SH-SY5Y (cell line): ENCODE measurements at regions not wholly inside any gene's neighbourhood (a gene's known extent, or its start where the extent isn't known, plus 50 kb on each side); places are given as distances from the start of the nearest gene placed in this dataset.

Source experiments
- GATA2 ChIP-seq: IDR thresholded peaks from 2 replicates; pipeline ENCODE4 v1.6.1; 2011; ENCODE audit warnings: mild to moderate bottlenecking, low read depth, low read length
- GATA3 ChIP-seq: IDR thresholded peaks from 2 replicates; pipeline ENCODE4 v1.6.1; 2011; ENCODE audit warnings: low read depth, mild to moderate bottlenecking, low read length, moderate library complexity

DNA sequence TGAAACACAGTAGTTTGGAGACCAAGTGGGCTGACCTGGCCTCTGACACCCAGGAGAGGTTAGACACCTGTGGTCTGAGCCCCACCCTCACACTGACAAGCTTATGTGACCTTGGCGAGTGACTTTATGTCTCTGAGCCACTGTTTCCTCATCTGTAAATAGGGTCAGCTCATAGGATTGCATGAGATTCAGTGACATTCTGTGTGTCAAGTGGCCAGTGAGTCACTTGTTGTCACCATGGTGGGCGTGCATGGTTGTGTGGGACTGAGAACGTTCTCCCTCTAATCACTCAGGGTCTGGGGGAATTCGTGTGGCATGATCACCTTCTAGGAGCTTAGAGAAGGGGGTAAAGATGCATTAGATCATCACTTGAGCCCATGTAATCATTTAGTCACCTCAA, 146.4 kb downstream of the PHETA1 start:
- TF ChIP-seq GATA3 (no peak), GATA2 (no peak)

DNA sequence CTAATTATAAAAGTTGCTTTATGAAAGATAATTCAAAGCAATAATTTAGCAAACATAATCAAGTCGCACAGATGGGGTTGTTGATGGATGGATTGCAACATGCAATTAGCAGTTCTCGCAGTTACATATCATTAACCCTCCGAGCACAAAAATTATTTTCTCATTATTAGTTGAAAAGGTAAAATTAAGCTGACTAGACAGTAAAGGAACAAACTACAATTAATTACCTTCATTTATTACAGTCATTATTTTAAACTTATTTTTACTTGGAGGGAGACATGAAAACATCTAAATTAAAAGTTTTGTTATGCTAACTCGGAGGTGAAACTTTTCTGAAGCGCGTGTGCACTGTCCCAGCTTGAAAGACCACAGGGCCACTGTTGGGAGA, 146.9 kb downstream of the PHETA1 start:
- no peak for TF ChIP-seq GATA3
- no peak for TF ChIP-seq GATA2

DNA sequence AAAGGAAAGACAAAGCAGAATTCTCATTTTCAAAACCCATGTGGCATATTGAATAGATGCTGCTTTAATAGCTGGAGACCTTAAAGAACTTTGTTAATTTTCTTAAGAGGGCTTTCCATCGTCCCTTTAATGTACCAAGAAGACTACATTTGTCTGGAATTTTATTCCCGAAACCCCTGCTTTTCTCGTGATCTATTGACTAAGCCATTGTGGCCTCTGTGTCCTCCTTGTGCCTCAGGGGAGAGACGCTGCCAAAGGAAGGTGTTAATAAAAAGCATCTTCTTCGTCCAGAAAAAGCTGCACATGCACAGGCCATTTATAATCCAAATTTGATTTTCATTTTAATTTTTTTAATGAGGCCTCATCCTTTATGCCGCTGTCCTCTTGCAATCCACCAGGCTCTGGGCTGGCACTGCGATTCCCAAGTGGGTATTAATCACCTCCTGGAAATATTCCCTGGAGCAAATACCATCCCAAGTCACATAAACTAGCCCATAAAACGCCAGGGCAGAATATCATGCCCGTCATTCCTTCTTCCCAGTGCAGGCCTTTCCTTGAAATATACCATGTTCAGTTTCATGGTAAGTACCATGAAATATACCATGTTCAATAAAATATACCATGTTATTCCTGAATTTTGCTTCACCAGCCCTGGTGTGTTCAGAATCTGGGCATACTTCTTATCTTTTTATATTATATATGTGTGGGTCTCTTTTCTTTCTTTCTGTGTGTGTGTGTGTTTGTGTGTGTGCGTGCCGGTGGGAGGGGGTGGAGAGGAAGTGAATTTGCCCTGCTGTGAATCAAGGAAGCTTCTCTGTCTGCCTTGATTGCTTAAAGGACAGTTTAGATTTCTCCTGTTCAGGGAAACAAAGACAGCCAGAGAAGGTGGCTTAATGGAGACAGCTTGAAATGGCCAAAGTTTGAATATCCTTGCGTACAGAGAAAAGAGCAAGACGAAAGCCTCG, 147.6 kb downstream of the PHETA1 start:
- no peak for TF ChIP-seq GATA2
- no peak for TF ChIP-seq GATA3

DNA sequence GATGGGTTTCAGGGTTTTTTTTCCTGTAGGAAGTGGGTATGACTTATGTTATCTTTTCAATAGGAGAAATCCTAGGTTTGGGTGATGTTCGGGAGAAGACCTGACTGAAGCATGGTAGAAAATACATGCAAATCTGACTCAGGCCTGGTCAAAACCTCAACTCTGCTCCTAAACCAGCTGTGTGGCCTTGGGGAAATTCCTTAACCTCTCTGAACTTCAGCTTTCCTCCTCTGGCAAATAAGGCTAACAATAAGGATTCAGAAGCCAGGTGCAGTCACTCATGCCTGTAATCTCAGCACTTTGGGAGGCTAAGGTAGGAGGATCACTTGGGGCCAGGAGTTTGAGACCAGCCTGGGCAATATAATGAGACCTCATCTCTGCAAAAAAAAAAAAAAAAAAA, 148.5 kb downstream of the PHETA1 start:
- no peak for TF ChIP-seq GATA3
- no peak for TF ChIP-seq GATA2

DNA sequence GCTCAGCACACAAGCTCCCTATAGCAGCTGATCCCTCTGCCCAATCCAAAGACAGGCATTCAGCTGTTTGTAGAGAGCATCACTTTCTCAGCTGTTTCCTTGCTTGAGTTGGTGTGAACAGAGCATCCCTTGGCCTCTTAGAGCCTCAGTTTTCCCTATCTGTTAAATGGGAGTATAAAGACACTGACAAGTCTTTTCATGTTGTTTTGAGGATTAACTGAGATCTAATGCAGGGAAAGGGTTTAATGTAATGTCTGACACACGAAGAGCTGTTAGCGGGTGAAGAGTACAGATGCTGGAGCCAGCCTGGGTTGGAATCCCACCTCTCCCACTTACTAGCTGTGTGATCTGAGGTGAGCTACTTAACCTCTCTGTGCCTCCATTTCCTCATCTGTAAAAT, 149.5 kb downstream of the PHETA1 start:
- TF ChIP-seq GATA2 (no peak), GATA3 (no peak)

DNA sequence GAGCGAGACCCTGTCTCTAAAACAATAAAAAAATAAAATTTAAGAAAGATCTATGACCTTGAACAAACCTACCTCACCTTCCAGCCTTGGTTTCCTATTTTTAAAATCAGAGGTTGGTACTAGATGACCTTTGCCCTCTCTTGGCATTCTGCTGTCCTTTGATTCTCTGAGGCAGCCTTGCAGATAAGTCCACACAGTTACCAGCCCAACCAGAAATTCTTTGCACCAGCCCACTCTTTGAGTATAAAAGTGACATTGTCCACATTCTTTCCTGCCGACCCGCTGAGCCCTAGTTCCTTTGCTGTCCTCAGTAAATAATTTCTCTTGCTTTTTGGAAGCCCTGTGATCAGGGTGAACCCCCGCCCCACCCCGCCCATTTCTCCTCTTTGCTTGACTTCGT, 150.4 kb downstream of the PHETA1 start:
- TF ChIP-seq GATA3 (no peak), GATA2 (no peak)

DNA sequence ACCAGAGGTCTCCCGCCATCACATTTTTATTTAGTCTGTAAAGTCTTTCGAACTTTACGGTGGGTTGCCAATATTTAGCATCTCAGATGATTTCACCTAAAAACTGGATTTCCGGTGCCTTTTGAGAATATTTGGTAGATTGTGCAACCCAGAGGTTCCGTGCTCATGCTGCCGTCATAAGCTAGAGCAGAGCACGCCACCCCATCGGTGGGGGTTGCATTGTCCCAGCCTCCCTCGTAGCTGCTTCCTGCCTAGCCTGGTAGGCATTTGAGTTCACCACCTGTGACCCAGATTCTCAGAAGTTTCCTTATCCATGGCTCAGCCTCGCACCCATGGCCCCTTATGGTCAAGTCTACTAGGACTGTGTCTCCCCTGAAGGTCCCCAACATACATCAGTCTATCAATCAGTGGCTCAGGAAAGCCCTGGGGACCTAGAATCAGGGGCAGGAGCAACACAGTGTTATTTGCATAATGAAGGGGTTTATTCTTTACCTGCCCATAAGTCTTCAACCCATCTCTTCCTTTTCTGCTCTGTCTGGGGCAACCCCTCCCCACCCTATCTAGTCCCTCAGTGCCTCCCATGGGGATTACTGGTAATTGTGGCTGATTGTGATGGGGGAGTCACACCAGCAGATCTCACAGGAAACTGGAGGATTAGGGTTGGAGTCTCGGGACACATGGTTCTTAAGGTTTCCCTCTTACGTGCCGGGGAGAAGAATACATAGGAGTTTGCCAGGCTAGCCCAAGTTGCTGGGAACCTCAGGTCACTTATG, 152.3 kb downstream of the PHETA1 start:
- no peak for TF ChIP-seq GATA3
- TF ChIP-seq GATA2, result no peak

DNA sequence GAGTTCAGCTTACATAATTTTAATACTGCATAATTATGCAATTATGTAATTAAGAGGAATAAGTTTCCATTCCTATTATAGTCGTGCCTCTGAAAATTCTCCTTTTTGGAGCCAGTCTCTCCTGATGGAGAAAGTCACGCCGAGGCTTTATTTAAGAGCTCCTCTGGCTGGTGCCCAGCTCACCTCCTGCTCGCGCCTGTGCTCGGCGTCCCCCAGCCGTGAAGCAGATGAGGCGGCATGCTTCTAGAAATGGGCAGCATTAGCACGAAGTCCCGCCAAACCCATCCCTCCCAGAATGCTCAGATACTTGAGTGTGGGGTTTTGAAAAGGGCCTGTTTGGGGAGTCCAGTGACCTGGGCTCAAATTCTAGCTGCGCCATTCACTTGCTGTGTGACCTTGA, 153.0 kb downstream of the PHETA1 start:
- TF ChIP-seq GATA2 (no peak), GATA3 (no peak)

DNA sequence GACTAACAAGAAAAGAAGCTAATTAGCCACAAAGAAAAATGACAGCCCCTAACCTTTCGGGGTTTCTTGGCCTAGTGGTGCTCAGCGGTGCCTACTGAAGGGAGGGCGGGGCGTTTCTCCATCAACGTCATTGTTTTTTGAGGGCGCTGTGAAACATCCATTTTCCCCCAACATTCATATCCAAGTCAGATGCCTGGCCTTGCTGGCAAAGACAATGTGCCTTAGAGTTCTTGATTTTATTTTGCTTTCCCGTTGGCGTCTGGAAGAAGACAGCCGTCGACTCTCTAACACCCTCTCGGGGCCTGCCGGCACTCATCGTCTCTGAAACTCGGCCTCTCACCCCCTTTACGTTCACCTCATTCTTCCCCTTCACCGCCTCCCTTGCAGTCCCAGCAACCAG, 154.5 kb downstream of the PHETA1 start:
- TF ChIP-seq GATA2, result no peak
- no peak for TF ChIP-seq GATA3

DNA sequence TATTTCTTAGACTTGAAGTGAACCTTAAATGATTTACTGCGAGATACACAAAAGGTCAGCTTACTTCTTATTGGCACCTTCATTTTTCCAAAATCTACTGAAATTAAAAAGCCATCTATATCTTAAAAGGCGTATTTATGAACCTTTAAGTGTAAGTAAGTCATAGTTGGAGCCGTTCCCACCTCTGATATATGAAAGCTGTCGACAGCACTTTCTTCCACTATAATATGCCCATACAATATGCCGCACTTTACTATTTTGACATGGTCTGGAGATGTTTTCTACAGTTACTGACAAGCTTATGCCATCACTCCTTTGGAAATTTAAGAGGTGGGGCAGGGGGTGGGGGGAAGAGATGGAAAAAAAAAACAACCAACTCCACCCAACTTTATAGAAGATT, 155.3 kb downstream of the PHETA1 start:
- no peak for TF ChIP-seq GATA2

DNA sequence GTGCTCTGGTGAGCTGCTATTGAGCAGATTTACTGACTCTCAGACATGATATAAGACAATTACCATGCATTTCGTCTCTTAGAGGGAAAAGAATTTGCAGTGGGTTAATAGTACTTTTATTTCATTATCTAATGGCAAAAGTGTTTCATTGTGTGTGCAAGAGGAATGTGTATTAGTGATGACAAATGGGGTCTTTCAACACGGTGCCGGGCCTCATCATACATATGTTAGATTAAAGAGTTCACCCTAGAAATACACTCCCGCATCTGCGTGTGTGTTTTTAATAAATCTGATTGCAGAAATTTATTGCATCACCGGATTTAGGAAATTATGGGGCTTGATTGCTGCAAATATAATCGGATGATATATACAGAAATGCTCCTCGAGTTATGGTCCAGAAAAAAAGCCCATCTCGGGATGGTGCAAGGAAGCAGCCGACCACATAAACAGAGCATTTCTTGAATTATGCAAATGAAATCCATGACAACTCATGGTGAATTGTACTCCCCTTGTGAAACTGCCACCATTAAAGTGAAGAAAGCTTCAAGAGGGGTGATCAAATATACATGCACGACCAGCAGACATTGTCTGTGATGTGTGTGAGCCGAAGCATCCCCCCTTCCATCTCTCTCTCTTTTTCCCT, 156.0 kb downstream of the PHETA1 start:
- TF ChIP-seq GATA2, result no peak
- TF ChIP-seq GATA3, result no peak

DNA sequence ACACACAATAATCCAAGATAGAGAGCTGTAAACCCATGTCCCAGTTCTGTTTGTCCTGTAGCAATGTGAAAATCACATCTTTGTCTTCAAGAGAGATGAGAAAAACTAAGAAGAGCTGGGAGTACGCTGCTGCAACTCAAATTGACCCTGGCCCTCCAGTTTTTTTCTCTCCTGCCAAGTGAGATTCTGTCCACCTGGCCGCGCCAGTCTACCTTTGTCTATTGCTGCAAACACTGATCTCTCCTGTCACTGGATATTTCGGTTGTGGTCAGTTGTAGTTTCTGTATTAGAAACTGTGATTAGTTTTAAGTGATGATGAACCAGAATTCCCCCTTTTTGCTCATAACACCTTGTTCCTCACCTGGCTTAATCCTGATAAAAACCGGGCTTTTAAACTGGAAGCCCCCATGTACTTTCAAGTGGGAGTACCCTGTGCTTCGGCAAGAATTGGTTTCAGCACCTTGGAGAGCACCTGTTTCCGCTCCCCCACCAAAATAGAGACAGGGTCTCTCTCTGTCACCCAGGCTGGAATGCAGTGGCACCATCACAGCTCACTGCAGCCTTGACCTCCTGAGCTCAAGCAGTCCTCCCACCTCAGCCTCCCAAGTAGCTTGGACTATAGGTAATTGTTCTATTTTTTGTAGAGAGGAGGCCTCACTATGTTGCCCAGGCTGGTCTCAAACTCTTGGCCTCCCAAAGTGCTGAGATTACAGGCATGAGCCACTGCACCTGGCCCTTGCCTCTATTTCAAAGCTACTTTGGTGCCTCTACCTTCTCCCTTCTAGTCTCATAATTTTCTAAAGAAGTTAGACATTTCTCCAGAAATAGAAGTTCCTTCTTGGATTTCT, 156.8 kb downstream of the PHETA1 start:
- TF ChIP-seq GATA3, result no peak
- no peak for TF ChIP-seq GATA2

DNA sequence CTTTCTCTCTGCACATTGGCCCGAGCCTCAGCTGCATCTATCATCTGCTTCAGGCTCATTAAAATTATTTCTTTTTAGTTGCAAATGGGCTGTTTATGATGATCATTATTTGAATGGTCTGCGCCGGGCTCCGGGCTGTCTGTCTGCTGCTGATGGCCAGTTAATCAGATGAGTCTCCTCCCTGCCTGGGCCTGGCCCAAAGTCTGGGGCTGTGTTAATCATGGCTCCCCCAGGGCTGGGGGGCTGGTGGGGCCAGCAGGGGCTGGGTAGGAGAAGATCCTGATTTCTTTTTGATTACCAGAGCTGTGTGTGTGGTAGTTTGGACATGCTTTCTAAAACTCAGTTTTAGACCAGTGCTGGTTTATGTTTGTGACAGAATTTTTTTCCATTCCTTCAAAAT, 159.1 kb downstream of the PHETA1 start:
- TF ChIP-seq GATA3 (no peak; the same call in 1 of the 2 replicates), GATA2 (peak; percentile 90)

DNA sequence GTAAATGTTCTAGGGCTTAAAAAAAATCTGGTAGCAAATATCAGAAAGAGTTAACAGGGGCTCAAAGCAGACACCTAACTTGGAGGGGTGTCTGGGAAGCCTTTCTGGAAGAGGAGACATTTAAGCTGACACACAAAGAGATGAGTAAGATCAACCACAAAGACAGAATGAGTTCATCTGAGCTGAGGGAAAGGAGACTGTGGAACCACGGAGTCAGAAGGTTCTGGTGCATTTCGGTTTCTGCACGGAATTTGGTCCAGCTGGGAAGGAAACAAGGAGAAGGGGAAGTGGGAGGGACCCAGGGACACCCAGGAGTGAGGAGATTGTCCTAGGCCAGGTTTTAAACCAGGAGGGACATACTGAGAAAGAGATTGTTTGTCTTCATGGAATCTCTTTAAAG, 161.1 kb downstream of the PHETA1 start:
- TF ChIP-seq GATA2 (no peak), GATA3 (no peak)
